ENCODE measurements at regions not wholly inside any gene's neighbourhood (a gene's known extent, or its start where the extent isn't known, plus 50 kb on each side); places are given as distances from the start of the nearest gene placed in this dataset.

GRCh38 chr2:160700021-160700814 lies 206.6 kb upstream of the RBMS1 start (continued):
- no peak for TF ChIP-seq JUN (IDR thresholded peaks at IDR 0.05)
- TF ChIP-seq MAFK (IDR thresholded peaks at IDR 0.05; ENCODE audit: partially characterized antibody) = no peak
- no peak for TF ChIP-seq ELK1 (IDR thresholded peaks at IDR 0.05; ENCODE audit: low read depth, low read length)

- WGBS (ENCODE audit: missing lambda C conversion rate) = 61% methylated on average over 3 of the region's 3 CpGs
- Histone ChIP-seq H3K4me3 (no peak overlapping the region), H3K27ac (no peak overlapping the region), H3K4me2 (no peak overlapping the region), H3K4me1 (no peaks in the 10 kb centered on the region), H3K9me3 (peaks cover 3% of the 10 kb centered on the region; the same call in 1 of the 3 replicates)
- DNase-seq (ENCODE audit: low read depth in 1 of 2, low spot score in 1 of 2) = no peak
- TF ChIP-seq HOXB13 (CRISPR knock-in tag; IDR thresholded peaks at IDR 0.05; ENCODE audit: low read depth) (no peak), HEYL (CRISPR knock-in tag; IDR thresholded peaks at IDR 0.05) (no peak)
- ChIA-PET CTCF (no interaction called here), POLR2A (no interaction called here)
- ATAC-seq = no peak
- FAIRE-seq = no peak
Measured at GRCh38 chr2:160701822-160702221, 208.2 kb upstream of the RBMS1 start.

DNA sequence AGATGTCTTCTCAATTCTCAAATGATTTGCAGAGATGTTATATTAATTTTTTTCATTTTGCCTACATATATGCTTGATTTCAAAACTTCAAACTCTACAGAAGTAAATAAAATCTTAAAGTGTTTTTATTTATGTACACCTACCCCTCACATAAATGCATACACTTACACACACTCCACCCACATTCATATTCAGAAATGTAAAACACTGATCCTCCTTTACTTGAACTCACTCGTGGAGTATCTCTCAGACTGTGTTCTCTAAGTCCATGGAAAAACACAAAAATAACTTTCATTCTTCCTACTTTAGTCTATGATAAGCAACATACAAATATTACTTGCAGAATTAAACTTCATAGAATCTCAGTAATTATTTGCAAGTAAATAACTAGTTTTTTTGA lies 209.1 kb upstream of the RBMS1 start:
- no peak overlapping the region for H3K4me2 ChIP-seq
- 81% methylated on average over 1 of the region's 1 CpG for WGBS (ENCODE audit: missing lambda C conversion rate)
- TF ChIP-seq KDM5A (IDR thresholded peaks at IDR 0.05) = no peak
- TF ChIP-seq RCOR1 (IDR thresholded peaks at IDR 0.05; ENCODE audit: low read depth, low read length) = no peak
- TF ChIP-seq POLR2AphosphoS2 (conservative IDR thresholded peaks at IDR 0.05; ENCODE audit: low read length) = no peak
- TF ChIP-seq JUN (IDR thresholded peaks at IDR 0.05) = no peak
- no peak for TF ChIP-seq PBX3 (IDR thresholded peaks at IDR 0.05)
- no peak for TF ChIP-seq HOXB13 (CRISPR knock-in tag; IDR thresholded peaks at IDR 0.05; ENCODE audit: low read depth)
- no peak for TF ChIP-seq PHF8 (IDR thresholded peaks at IDR 0.05; ENCODE audit: borderline replicate concordance, low read depth)
- no peak for TF ChIP-seq TFCP2L1 (CRISPR knock-in tag; IDR thresholded peaks at IDR 0.05)
- TF ChIP-seq EHMT2 (IDR thresholded peaks at IDR 0.05; ENCODE audit: low read depth) = no peak
- no peak for TF ChIP-seq FOSB (CRISPR knock-in tag; IDR thresholded peaks at IDR 0.05)
- TF ChIP-seq HEYL (CRISPR knock-in tag; IDR thresholded peaks at IDR 0.05) = no peak
- TF ChIP-seq CBX2 (IDR thresholded peaks at IDR 0.05; ENCODE audit: borderline replicate concordance, low read depth) = no peak
- no peak for TF ChIP-seq ATOH8 (CRISPR knock-in tag; IDR thresholded peaks at IDR 0.05; ENCODE audit: low read depth)
- no peak for TF ChIP-seq HES2 (IDR thresholded peaks at IDR 0.05)
- ChIA-PET POLR2A (no interaction called here), CTCF (no interaction called here)
- no peak overlapping the region for H3K27ac ChIP-seq
- H3K4me1 ChIP-seq = no peaks in the 10 kb centered on the region
- no peak for FAIRE-seq
- peaks cover 4% of the 10 kb centered on the region; the same call in 1 of the 3 replicates for H3K9me3 ChIP-seq
- no peak for DNase-seq (ENCODE audit: low read depth in 1 of 2, low spot score in 1 of 2)
- no peak for ATAC-seq
- H3K4me3 ChIP-seq = no peak overlapping the region
